ENCODE measurements at regions not wholly inside any gene's neighbourhood (a gene's known extent, or its start where the extent isn't known, plus 50 kb on each side); places are given as distances from the start of the nearest gene placed in this dataset.
A peak's percentile ranks its signal among the peaks of the same experiment; 100 is the strongest.

GRCh38 chr9:105027084-105027483, 99.1 kb upstream of the ABCA1 start:
- 81 to 92% (median 86%) methylated on average over 2 of the region's 2 CpGs for WGBS, 5 donors

GRCh38 chr9:105030285-105030684, 102.3 kb upstream of the ABCA1 start:
- whole genome bisulfite sequencing, 5 donors = 89 to 96% (median 94%) methylated on average over 3 of the region's 3 CpGs
- Histone ChIP-seq H3K9me3 (peaks cover 0 to 9% (median 7%) of the 10 kb centered on the region in 8 donors), H3K36me3 (no peaks in the 10 kb centered on the region), H3K27ac (no peak overlapping the region), H3K27me3 (replicated peaks in 1 of 7) (no peaks in the 10 kb centered on the region), H3K4me3 (no peak overlapping the region), H3K4me1 (peaks cover 0 to 7% (median 0%) of the 10 kb centered on the region in 6 donors)
- no peak for DNase-seq
- intact Hi-C loops (cut with DNase I; ENCODE audit: low total_unique reads) = no loop called here
- TF ChIP-seq CTCF (IDR thresholded peaks at IDR 0.05 in 8 of 11, conservative IDR thresholded peaks at IDR 0.05 in 3 of 11) (no peak), POLR2AphosphoS5 (IDR thresholded peaks at IDR 0.05) (no peak), POLR2A (IDR thresholded peaks at IDR 0.05) (no peak)

More at GRCh38 chr9:105027084-105027483, 99.1 kb upstream of the ABCA1 start:
- peaks cover 0 to 7% (median 0%) of the 10 kb centered on the region in 6 donors for H3K4me1 ChIP-seq
- H3K36me3 ChIP-seq = no peaks in the 10 kb centered on the region
- H3K27ac ChIP-seq = peak overlapping the region in 1 of 8 donors; percentile 32
- H3K4me3 ChIP-seq = no peak overlapping the region
- intact Hi-C loops (cut with DNase I; ENCODE audit: low total_unique reads) = no loop called here
- TF ChIP-seq POLR2AphosphoS5 (IDR thresholded peaks at IDR 0.05) = peak in 1 of 3 donors; percentile 16
- TF ChIP-seq CTCF (IDR thresholded peaks at IDR 0.05 in 8 of 11, conservative IDR thresholded peaks at IDR 0.05 in 3 of 11) = no peak
- no peak for TF ChIP-seq POLR2A (IDR thresholded peaks at IDR 0.05)
- H3K27me3 ChIP-seq (replicated peaks in 1 of 7) = no peaks in the 10 kb centered on the region
- DNase-seq = no peak
- no peaks in the 10 kb centered on the region for H3K9me3 ChIP-seq

DNA sequence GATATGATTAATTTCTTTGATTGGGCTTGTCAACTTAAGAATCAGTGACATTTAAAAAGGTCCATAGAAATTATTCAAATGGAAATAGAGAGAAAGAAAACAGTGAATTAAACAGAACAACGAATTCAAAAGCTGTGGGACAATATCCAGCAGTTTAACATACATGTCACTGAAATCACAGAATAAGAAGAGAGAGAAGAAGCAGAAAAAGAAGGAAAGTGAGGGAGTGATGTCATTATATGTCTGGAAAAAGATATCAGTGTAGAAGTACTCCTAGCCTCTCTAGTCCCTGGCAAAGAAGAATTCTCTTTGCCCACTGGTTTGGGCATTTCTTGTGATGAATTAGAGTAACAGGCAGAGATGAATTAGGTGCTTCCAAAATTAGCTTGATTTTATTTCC, 109.2 kb upstream of the ABCA1 start:
- Histone ChIP-seq H3K4me1 (peaks cover 0 to 6% (median 0%) of the 10 kb centered on the region in 6 donors), H3K4me3 (no peak overlapping the region), H3K27me3 (replicated peaks in 1 of 7) (no peaks in the 10 kb centered on the region), H3K9me3 (peaks cover 0 to 24% (median 7%) of the 10 kb centered on the region in 8 donors), H3K27ac (no peak overlapping the region), H3K36me3 (no peaks in the 10 kb centered on the region)
- WGBS, 5 donors = 73 to 95% (median 80%) methylated on average over 1 of the region's 1 CpG
- TF ChIP-seq POLR2AphosphoS5 (IDR thresholded peaks at IDR 0.05) (no peak), CTCF (IDR thresholded peaks at IDR 0.05 in 8 of 11, conservative IDR thresholded peaks at IDR 0.05 in 3 of 11) (no peak), POLR2A (IDR thresholded peaks at IDR 0.05) (no peak)
- intact Hi-C loops (cut with DNase I; ENCODE audit: low total_unique reads) = no loop called here
- DNase-seq = no peak

GRCh38 chr9:105038051-105038450, 110.1 kb upstream of the ABCA1 start:
- TF ChIP-seq CTCF (IDR thresholded peaks at IDR 0.05 in 8 of 11, conservative IDR thresholded peaks at IDR 0.05 in 3 of 11) (no peak), POLR2A (IDR thresholded peaks at IDR 0.05) (no peak), POLR2AphosphoS5 (IDR thresholded peaks at IDR 0.05) (no peak)
- DNase-seq = no peak
- no peak overlapping the region for H3K27ac ChIP-seq
- peaks cover 0 to 24% (median 7%) of the 10 kb centered on the region in 8 donors for H3K9me3 ChIP-seq
- intact Hi-C loops (cut with DNase I; ENCODE audit: low total_unique reads) = no loop called here
- no peaks in the 10 kb centered on the region for H3K27me3 ChIP-seq (replicated peaks in 1 of 7)
- H3K36me3 ChIP-seq = no peaks in the 10 kb centered on the region
- 57 to 95% (median 87%) methylated on average over 3 of the region's 3 CpGs for WGBS, 5 donors
- no peak overlapping the region for H3K4me3 ChIP-seq
- peaks cover 0 to 10% (median 0%) of the 10 kb centered on the region in 6 donors for H3K4me1 ChIP-seq
